SJCRH30 (cell line): ENCODE measurements at regions not wholly inside any gene's neighbourhood (a gene's known extent, or its start where the extent isn't known, plus 50 kb on each side); places are given as distances from the start of the nearest gene placed in this dataset.
"Not testable (repeated sequence)": the region's sequence is repeated elsewhere in the genome, so short reads cannot be mapped to it uniquely, and the experiment has no call there.

Experiments
- DNase-seq, 2 experiments: peaks; one replicate each; pipeline ENCODE4 v3.0.0-alpha.2; 2015 to 2020
- H3K27ac ChIP-seq: fragments of 250-450 bp; sonication (Bioruptor Pico); 2 replicates; pipeline ENCODE4 v1.5.1; 2020; ENCODE audit warnings: mild to moderate bottlenecking, moderate library complexity
- H3K27me3 ChIP-seq: fragments of 250-450 bp; sonication (Bioruptor Pico); 2 replicates; pipeline ENCODE4 v1.5.1; 2020; ENCODE audit warnings: mild to moderate bottlenecking, moderate library complexity
- H3K36me3 ChIP-seq: fragments of 250-450 bp; sonication (Bioruptor Pico); 2 replicates; pipeline ENCODE4 v1.5.1; 2020; ENCODE audit warnings: mild to moderate bottlenecking, moderate library complexity
- H3K4me1 ChIP-seq: fragments of 250-450 bp; sonication (Bioruptor Pico); 2 replicates; pipeline ENCODE4 v1.5.1; 2020; ENCODE audit warnings: mild to moderate bottlenecking, moderate library complexity
- H3K4me3 ChIP-seq: fragments of 250-450 bp; sonication (Bioruptor Pico); 2 replicates; pipeline ENCODE4 v1.5.1; 2020; ENCODE audit warnings: mild to moderate bottlenecking, moderate library complexity
- H3K9me3 ChIP-seq: fragments of 250-450 bp; sonication (Bioruptor Pico); replicated peaks from 2 replicates; pipeline ENCODE4 v1.5.1; 2020; ENCODE audit warnings: mild to moderate bottlenecking, moderate library complexity

DNA sequence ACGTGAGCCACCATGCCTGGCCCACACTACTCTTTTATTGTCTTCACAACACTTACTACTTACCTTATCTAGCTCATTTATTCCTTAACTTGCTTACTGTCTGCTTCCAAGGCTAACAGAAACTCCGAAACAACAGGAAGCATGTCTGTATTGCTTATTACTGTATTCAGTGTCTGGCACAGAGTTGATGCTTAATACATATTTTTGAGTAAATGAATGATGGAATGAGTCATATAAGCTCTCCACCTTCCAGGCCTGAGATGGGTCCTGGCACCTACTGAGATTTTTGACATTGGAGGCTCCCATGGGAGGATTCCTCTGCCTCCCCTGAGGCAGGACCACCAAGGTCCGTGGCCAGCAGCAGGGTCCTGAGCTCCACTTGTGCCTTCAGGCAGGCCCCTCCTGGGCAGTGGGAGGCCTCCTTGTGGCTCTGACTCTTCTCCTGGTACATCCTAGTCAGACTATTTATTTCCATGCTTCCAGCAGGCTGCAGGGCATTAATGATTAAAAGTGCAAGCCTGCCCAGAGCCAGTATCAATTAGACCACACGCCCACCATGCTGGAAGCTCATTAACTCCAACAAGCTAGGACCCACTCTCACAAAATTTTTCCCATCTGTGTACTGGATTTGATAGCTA lies 76.5 kb upstream of the CTNNA1 start:
- no peaks in the 10 kb centered on the region for H3K27me3 ChIP-seq
- H3K9me3 ChIP-seq, result no peaks in the 10 kb centered on the region
- no peak overlapping the region for H3K4me3 ChIP-seq
- DNase-seq, result no peak
- H3K4me1 ChIP-seq, result no peaks in the 10 kb centered on the region
- no peaks in the 10 kb centered on the region for H3K36me3 ChIP-seq
- H3K27ac ChIP-seq, result no peak overlapping the region

DNA sequence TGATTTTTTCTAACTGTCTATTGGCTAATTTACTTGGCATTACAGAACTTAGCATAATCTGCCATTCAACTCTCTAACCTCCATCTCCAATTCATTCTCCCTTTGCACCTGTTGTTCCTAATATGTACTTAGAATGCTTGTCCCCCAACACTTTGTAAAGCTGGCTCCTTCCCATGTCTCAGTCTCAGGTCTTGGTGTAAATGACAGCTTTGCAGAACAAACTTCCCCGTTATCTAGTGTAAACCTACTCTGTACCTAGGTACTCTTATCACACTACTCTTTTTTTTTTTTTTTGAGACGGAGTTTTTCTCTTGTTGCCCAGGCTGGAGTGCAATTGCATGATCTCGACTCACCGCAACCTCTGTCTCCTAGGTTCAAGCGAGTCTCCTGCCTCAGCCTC lies 77.2 kb upstream of the CTNNA1 start:
- Histone ChIP-seq H3K27me3 (no peaks in the 10 kb centered on the region), H3K27ac (no peak overlapping the region), H3K9me3 (no peaks in the 10 kb centered on the region), H3K4me1 (no peaks in the 10 kb centered on the region), H3K4me3 (no peak overlapping the region), H3K36me3 (no peaks in the 10 kb centered on the region)
- DNase-seq, result no peak

DNA sequence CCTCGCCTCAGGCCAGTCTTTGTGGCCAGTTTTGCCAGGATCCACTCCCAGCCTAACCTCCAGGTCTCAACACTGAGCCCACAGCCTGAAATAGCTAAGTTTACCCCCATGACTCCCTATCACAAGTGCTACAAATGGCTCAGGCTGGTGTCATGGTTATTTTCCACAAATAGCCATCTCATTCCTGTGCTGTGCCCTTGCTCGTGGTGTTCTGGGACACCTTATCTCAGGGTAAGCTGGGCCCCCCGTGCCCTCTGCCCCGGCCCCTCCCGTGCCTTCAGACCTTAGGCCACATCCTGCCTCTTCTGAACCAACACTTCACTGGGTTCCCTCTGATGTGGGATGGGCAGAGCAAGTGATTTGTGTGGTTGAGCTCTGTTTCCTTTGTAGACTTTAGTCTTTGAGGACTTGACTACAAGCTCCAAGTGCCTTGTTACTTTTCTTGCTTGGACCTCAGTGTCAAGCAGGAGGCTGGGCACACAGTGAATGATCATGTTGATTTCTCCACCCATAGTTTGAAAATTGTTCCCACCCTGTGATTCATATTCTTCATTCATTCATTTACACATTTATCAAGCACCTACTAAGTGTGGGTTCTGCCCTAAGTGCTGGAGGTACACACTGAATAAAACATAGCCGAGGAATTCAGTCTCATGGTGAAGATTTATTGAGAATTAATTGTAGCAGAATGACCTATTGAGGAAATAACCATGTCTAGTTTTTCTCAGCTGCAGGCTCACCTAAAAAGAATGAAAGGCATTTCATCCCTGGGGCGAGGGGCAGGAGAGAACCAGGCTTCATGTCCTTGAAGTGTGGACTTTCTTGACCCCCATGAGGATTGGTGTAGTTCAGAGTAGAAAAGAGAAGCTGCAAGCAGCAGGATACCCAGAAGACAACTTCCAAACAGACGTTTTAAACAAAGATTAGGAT lies 84.5 kb upstream of the CTNNA1 start:
- Histone ChIP-seq H3K4me3 (no peak overlapping the region), H3K4me1 (peaks cover 3% of the 10 kb centered on the region; the same call in 1 of the 2 replicates), H3K27ac (no peak overlapping the region), H3K27me3 (no peaks in the 10 kb centered on the region), H3K9me3 (no peaks in the 10 kb centered on the region), H3K36me3 (no peaks in the 10 kb centered on the region)
- no peak for DNase-seq

DNA sequence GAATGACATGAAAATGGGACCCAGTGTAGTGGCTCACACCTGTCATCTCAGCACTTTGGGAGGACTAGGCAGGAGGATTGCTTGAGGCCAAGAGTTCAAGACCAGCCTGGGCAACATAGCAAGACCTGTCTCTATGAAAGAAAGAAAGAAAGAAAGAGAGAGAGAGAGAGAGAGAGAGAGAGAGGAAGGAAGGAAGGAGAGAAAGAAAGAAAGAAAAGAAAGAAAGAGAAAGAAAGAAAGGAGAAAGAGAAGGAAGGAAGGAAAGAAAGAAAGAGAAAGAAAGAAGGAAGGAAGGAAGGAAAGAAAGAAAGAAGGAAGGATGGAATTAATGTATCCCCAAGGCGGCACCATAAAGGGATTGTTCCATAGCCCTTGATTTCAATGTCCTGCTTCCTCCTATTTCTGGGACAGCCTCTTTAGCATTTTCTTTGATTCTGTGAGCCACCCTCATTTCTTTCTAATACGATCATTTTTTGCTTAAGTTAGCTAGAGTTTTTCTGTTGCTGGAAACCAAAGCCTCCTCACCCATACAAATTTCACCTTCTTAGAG lies 85.4 kb upstream of the CTNNA1 start:
- not testable (repeated sequence) for H3K4me1 ChIP-seq, H3K27ac ChIP-seq, H3K4me3 ChIP-seq, H3K9me3 ChIP-seq, H3K36me3 ChIP-seq, DNase-seq, H3K27me3 ChIP-seq

DNA sequence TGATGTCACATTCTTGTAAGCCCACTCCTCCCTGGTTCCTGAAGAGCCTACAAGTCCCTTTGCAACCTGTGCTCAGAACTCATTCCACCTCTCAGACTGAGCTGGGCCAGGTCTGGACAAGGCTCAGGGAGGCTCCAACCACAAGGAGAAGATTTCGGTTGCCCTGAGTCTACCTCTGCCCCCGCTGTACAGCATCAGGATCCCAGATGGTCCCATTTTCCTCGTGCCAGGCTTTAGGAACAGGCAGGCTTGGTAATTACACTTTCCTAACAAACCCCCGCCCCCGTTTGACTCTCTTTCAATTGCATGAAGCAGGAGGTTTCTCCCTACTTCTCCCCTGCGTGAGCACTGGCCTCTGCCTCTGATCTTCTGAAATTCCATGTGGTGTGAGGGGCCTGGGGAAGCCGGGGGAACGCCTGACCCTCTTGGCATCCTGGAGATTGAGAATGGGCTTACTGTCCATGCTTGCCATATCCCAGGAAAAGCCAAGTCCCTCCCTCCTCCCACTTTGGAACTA lies 86.9 kb upstream of the CTNNA1 start:
- no peak for DNase-seq
- H3K4me1 ChIP-seq, result peaks cover 3% of the 10 kb centered on the region; the same call in 1 of the 2 replicates
- H3K27ac ChIP-seq, result no peak overlapping the region
- no peaks in the 10 kb centered on the region for H3K27me3 ChIP-seq
- no peaks in the 10 kb centered on the region for H3K9me3 ChIP-seq
- no peaks in the 10 kb centered on the region for H3K36me3 ChIP-seq
- H3K4me3 ChIP-seq, result no peak overlapping the region

GRCh38 chr5:138665261-138665660 lies 88.0 kb upstream of the CTNNA1 start:
- Histone ChIP-seq H3K9me3 (no peaks in the 10 kb centered on the region), H3K4me3 (no peak overlapping the region), H3K27ac (no peak overlapping the region), H3K4me1 (peaks cover 3% of the 10 kb centered on the region; the same call in 1 of the 2 replicates), H3K36me3 (no peaks in the 10 kb centered on the region), H3K27me3 (no peaks in the 10 kb centered on the region)
- no peak for DNase-seq

DNA sequence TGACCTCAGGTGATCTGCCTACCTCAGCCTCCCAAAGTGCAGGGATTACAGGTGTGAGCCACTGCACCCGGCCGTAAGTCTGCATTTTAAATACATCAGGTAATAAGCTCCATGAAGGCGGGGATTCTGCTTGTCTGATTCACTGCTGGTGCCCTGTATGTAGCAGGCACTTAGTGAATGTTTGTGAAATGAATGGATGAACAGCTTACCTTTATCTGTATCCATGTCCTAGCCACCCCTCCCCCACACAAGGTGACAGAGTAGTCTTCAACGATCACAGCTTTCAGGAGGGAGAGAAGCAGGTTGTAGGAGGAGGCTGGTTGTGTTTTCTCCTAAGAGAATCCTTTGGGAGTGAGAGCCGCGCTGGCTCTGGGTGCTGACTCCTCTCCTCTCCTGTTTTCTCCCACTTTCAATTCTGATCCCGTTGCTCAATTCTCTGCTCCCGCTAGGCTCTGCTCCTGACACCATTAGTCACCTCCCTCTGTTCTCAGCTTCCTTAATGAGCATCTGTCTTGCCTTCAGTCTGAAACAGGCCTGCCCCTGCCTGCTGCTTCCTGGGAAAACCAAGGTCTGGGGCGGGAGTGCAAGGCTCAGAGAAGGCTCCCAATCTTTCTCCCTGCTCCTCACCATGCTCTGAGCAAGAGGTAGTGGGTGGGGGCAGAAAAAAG lies 88.8 kb upstream of the CTNNA1 start:
- no peaks in the 10 kb centered on the region for H3K27me3 ChIP-seq
- no peaks in the 10 kb centered on the region for H3K9me3 ChIP-seq
- DNase-seq, result no peak
- H3K4me1 ChIP-seq, result peaks cover 3% of the 10 kb centered on the region; the same call in 1 of the 2 replicates
- no peaks in the 10 kb centered on the region for H3K36me3 ChIP-seq
- H3K4me3 ChIP-seq, result no peak overlapping the region
- no peak overlapping the region for H3K27ac ChIP-seq

DNA sequence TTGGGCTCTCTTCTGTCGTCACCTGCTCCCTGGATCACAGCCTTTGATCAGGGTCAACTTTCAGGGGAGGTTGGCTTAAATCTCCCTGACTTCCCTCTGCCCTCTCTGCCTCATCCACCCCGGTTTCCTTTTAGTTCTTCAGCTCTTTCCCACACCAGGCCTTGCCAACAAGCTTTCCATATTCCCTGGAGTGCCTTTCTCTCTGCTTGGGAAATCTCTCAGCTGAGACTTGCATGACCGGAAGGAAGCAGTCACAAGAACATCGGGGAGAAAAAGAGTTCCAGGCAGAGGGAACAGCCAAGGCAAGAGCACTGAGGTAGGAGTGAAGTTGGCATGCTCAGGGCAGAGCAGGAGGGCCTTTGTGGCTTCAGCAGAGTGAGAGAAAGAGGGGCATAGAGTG lies 88.4 kb upstream of the HSPA9 start:
- Histone ChIP-seq H3K36me3 (no peaks in the 10 kb centered on the region), H3K4me1 (no peaks in the 10 kb centered on the region), H3K27me3 (no peaks in the 10 kb centered on the region), H3K9me3 (no peaks in the 10 kb centered on the region), H3K27ac (no peak overlapping the region), H3K4me3 (no peak overlapping the region)
- DNase-seq, result no peak

- Histone ChIP-seq H3K9me3 (no peaks in the 10 kb centered on the region), H3K4me3 (no peak overlapping the region), H3K27ac (no peak overlapping the region), H3K4me1 (no peaks in the 10 kb centered on the region), H3K36me3 (no peaks in the 10 kb centered on the region), H3K27me3 (no peaks in the 10 kb centered on the region)
- no peak for DNase-seq
Observed at GRCh38 chr5:138663009-138663408, 87.8 kb upstream of the HSPA9 start.

DNA sequence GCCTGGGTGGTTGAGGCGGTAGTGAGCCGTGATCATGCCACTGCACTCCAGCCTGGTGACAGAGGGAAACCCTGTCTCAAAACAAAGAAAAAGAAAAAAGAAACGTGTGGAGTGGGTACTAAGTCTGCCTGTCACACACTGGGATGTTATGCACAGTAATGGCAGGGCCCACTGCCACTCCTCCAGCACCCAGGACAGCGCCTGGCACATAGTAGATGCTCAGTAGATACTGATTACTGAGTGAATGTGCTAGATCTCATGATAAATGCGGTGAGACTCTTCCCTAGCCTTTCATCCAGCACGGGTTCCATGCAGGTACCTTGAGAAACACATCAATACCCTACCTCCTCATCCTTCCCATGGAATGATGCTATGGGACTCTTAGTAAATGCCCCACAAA lies 87.4 kb upstream of the HSPA9 start:
- H3K27me3 ChIP-seq, result no peaks in the 10 kb centered on the region
- no peaks in the 10 kb centered on the region for H3K4me1 ChIP-seq
- H3K36me3 ChIP-seq, result no peaks in the 10 kb centered on the region
- no peak overlapping the region for H3K4me3 ChIP-seq
- H3K27ac ChIP-seq, result no peak overlapping the region
- no peaks in the 10 kb centered on the region for H3K9me3 ChIP-seq
- no peak for DNase-seq

GRCh38 chr5:138661991-138662434 lies 86.8 kb upstream of the HSPA9 start:
- H3K9me3 ChIP-seq, result no peaks in the 10 kb centered on the region
- no peak overlapping the region for H3K4me3 ChIP-seq
- H3K27ac ChIP-seq, result no peak overlapping the region
- H3K4me1 ChIP-seq, result no peaks in the 10 kb centered on the region
- no peaks in the 10 kb centered on the region for H3K27me3 ChIP-seq
- H3K36me3 ChIP-seq, result no peaks in the 10 kb centered on the region
- DNase-seq, result no peak

- H3K27ac ChIP-seq, result no peak overlapping the region
- no peaks in the 10 kb centered on the region for H3K9me3 ChIP-seq
- H3K36me3 ChIP-seq, result no peaks in the 10 kb centered on the region
- no peaks in the 10 kb centered on the region for H3K4me1 ChIP-seq
- H3K4me3 ChIP-seq, result no peak overlapping the region
- DNase-seq, result no peak
- no peaks in the 10 kb centered on the region for H3K27me3 ChIP-seq
Observed at GRCh38 chr5:138661291-138661960, 86.2 kb upstream of the HSPA9 start.

- H3K4me3 ChIP-seq, result no peak overlapping the region
- no peaks in the 10 kb centered on the region for H3K27me3 ChIP-seq
- H3K36me3 ChIP-seq, result no peaks in the 10 kb centered on the region
- no peak overlapping the region for H3K27ac ChIP-seq
- H3K4me1 ChIP-seq, result peaks cover 7% of the 10 kb centered on the region; the same call in 1 of the 2 replicates
- no peaks in the 10 kb centered on the region for H3K9me3 ChIP-seq
- no peak for DNase-seq
Observed at GRCh38 chr5:138660051-138660572, 84.9 kb upstream of the HSPA9 start.

DNA sequence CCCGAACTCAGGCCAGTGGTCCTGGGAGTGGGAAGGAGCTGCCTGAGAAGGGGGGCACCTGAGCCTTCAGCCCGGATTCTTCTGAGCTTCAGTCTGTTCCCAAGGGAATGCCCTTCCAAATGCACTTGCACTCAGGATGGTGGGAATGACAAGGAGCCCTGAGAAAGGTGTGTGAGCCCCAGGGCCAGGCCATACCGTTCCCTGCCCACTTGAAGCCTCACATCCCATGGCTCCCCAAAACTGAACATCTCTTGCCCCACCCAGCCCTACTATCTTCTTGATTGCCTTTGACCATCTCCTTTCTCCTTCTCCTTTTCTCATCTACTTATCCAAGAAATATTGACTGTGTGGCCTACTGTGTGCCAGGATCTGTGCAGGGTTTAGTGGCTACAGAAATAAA lies 84.4 kb upstream of the HSPA9 start:
- H3K27me3 ChIP-seq, result no peaks in the 10 kb centered on the region
- H3K9me3 ChIP-seq, result no peaks in the 10 kb centered on the region
- H3K27ac ChIP-seq, result no peak overlapping the region
- peaks cover 10% of the 10 kb centered on the region for H3K4me1 ChIP-seq
- H3K4me3 ChIP-seq, result no peak overlapping the region
- no peaks in the 10 kb centered on the region for H3K36me3 ChIP-seq
- no peak for DNase-seq
